Breast epithelium (tissue), 4 donors: ENCODE measurements at regions not wholly inside any gene's neighbourhood (a gene's known extent, or its start where the extent isn't known, plus 50 kb on each side); places are given as distances from the start of the nearest gene placed in this dataset.
"Not testable (repeated sequence)": the region's sequence is repeated elsewhere in the genome, so short reads cannot be mapped to it uniquely, and the experiment has no call there.

ENCODE experiments used
- DNase-seq, 2 donors: peaks; one replicate each; pipeline ENCODE4 v3.0.0-alpha.2; 2019; ENCODE audit warnings: low spot score in 2 of 2
- H3K27ac ChIP-seq, 2 donors: fragments of 200-600 bp; sonication (generic) in 1 of 2; one replicate each; pipeline ENCODE4 v1.5.1; 2016 to 2019; ENCODE audit warnings: mild to moderate bottlenecking in 1 of 2
- H3K27me3 ChIP-seq, 2 donors: fragments of 200-600 bp; sonication (generic) in 1 of 2; one replicate each; pipeline versions ENCODE4 v1.5.1 to v1.6.0; 2017 to 2019; ENCODE audit warnings: control low read depth in 1 of 2, mild to moderate bottlenecking in 1 of 2
- H3K36me3 ChIP-seq: fragments of 200-600 bp; one replicate; pipeline ENCODE4 v1.5.1; 2019
- H3K4me1 ChIP-seq, 2 donors: fragments of 200-600 bp; sonication (generic); one replicate each; pipeline ENCODE4 v1.5.1; 2016 to 2019; ENCODE audit warnings: control low read depth in 1 of 2
- H3K4me3 ChIP-seq, 3 donors: fragments of 200-600 bp; sonication (generic); 1 replicate in 2 of 3; 2 replicates in 1 of 3; pipeline ENCODE4 v1.5.1; 2016 to 2019; ENCODE audit warnings: mild to moderate bottlenecking in 3 of 3, moderate library complexity in 2 of 3
- H3K9me3 ChIP-seq, 2 donors: fragments of 200-600 bp; sonication (generic) in 1 of 2; one replicate each; pipeline ENCODE4 v1.5.1; 2016 to 2019; ENCODE audit warnings: control low read depth in 1 of 2
- CTCF ChIP-seq, 3 donors: fragments of 450-650 bp; IDR thresholded peaks; one replicate each; pipeline ENCODE4 v1.5.1; 2016 to 2017; ENCODE audit warnings: antibody characterized with exemption in 3 of 3, mild to moderate bottlenecking in 3 of 3, moderate library complexity in 3 of 3
- POLR2A ChIP-seq: fragments of 450-650 bp; IDR thresholded peaks from one replicate; pipeline ENCODE4 v1.6.1; 2016; ENCODE audit warnings: antibody characterized with exemption, mild to moderate bottlenecking, moderate library complexity
- POLR2AphosphoS5 ChIP-seq, 3 donors: sonication (generic); formaldehyde crosslinking; IDR thresholded peaks; one replicate each; pipeline ENCODE4 v1.6.1; 2017; ENCODE audit warnings: antibody characterized with exemption in 3 of 3
- intact Hi-C: fragments of 100-400 bp; cut with DNase I; formaldehyde crosslinking; loops from one replicate; pipeline ENCODE4 v1.15.1; 2023; ENCODE audit warnings: low total_unique reads

GRCh38 chr22:34808618-34809017 is 257.3 kb upstream of the ISX start:
- no peaks in the 10 kb centered on the region for H3K36me3 ChIP-seq
- H3K27ac ChIP-seq: no peak overlapping the region
- no peak for TF ChIP-seq POLR2A
- TF ChIP-seq POLR2AphosphoS5 (IDR thresholded peaks at IDR 0.05): no peak
- TF ChIP-seq CTCF (IDR thresholded peaks at IDR 0.05): no peak
- H3K9me3 ChIP-seq: no peaks in the 10 kb centered on the region
- H3K4me1 ChIP-seq: no peaks in the 10 kb centered on the region
- no peak overlapping the region for H3K4me3 ChIP-seq
- intact Hi-C loops: no loop called here
- H3K27me3 ChIP-seq: peaks cover 0 to 36% of the 10 kb centered on the region in 2 donors
- DNase-seq: no peak

GRCh38 chr22:34812631-34813030 is 253.3 kb upstream of the ISX start:
- no peaks in the 10 kb centered on the region for H3K36me3 ChIP-seq
- H3K4me1 ChIP-seq: no peaks in the 10 kb centered on the region
- no peak overlapping the region for H3K4me3 ChIP-seq
- no peak overlapping the region for H3K27ac ChIP-seq
- H3K27me3 ChIP-seq: peaks cover 0 to 26% of the 10 kb centered on the region in 2 donors
- no peak for DNase-seq
- intact Hi-C loops: no loop called here
- TF ChIP-seq CTCF (IDR thresholded peaks at IDR 0.05): no peak
- TF ChIP-seq POLR2A: no peak
- no peak for TF ChIP-seq POLR2AphosphoS5 (IDR thresholded peaks at IDR 0.05)
- no peaks in the 10 kb centered on the region for H3K9me3 ChIP-seq

- H3K9me3 ChIP-seq: no peaks in the 10 kb centered on the region
- no peaks in the 10 kb centered on the region for H3K4me1 ChIP-seq
- no peaks in the 10 kb centered on the region for H3K36me3 ChIP-seq
- DNase-seq: no peak
- no peak for TF ChIP-seq CTCF (IDR thresholded peaks at IDR 0.05)
- no peak for TF ChIP-seq POLR2AphosphoS5 (IDR thresholded peaks at IDR 0.05)
- no peak overlapping the region for H3K4me3 ChIP-seq
- H3K27me3 ChIP-seq: peaks cover 0 to 16% of the 10 kb centered on the region in 2 donors
- H3K27ac ChIP-seq: no peak overlapping the region
- intact Hi-C loops: no loop called here
Measured at GRCh38 chr22:34814260-34815025, 251.5 kb upstream of the ISX start.

GRCh38 chr22:34829485-34829884 is 236.5 kb upstream of the ISX start:
- intact Hi-C loops: no loop called here
- no peaks in the 10 kb centered on the region for H3K9me3 ChIP-seq
- no peak overlapping the region for H3K4me3 ChIP-seq
- no peaks in the 10 kb centered on the region for H3K27me3 ChIP-seq
- no peaks in the 10 kb centered on the region for H3K4me1 ChIP-seq
- TF ChIP-seq CTCF (IDR thresholded peaks at IDR 0.05): no peak
- TF ChIP-seq POLR2A: no peak
- TF ChIP-seq POLR2AphosphoS5 (IDR thresholded peaks at IDR 0.05): no peak
- H3K27ac ChIP-seq: no peak overlapping the region
- no peak for DNase-seq
- no peaks in the 10 kb centered on the region for H3K36me3 ChIP-seq

- TF ChIP-seq POLR2AphosphoS5 (IDR thresholded peaks at IDR 0.05) (no peak), POLR2A (no peak), CTCF (IDR thresholded peaks at IDR 0.05) (no peak)
- intact Hi-C loops: no loop called here
Measured at GRCh38 chr22:34834059-34834458, 231.9 kb upstream of the ISX start.

GRCh38 chr22:34834541-34834940 is 231.4 kb upstream of the ISX start:
- not testable (repeated sequence) for H3K9me3 ChIP-seq, H3K4me1 ChIP-seq, DNase-seq

More at GRCh38 chr22:34834059-34834458, 231.9 kb upstream of the ISX start:
- no peaks in the 10 kb centered on the region for H3K36me3 ChIP-seq
- H3K4me1 ChIP-seq: no peaks in the 10 kb centered on the region
- H3K27ac ChIP-seq: no peak overlapping the region
- H3K4me3 ChIP-seq: no peak overlapping the region
- H3K9me3 ChIP-seq: no peaks in the 10 kb centered on the region
- no peak for DNase-seq
- H3K27me3 ChIP-seq: no peaks in the 10 kb centered on the region

More at GRCh38 chr22:34834541-34834940, 231.4 kb upstream of the ISX start:
- H3K27me3 ChIP-seq, H3K36me3 ChIP-seq, H3K27ac ChIP-seq, H3K4me3 ChIP-seq, intact Hi-C loops: not testable (repeated sequence)
